Common myeloid progenitor, CD34-positive (primary cell): ENCODE measurements at regions not wholly inside any gene's neighbourhood (a gene's known extent, or its start where the extent isn't known, plus 50 kb on each side); places are given as distances from the start of the nearest gene placed in this dataset.

Source experiments
- CTCF ChIA-PET: fragments of 350-600 bp; sonication (Branson Sonifier 250); formaldehyde crosslinking; loops from one replicate; lab custom pipeline; 2021; ENCODE audit warnings: antibody characterized with exemption; lab: Charles Lee
- POLR2A ChIA-PET: fragments of 350-600 bp; sonication (Branson Sonifier 250); formaldehyde crosslinking; loops from one replicate; lab custom pipeline; 2021; ENCODE audit warnings: antibody characterized with exemption; lab: Charles Lee
- DNase-seq, 3 donors: peaks; one replicate each; pipeline versions ENCODE4 v3.0.0 to v3.0.0-alpha.2; 2013
- H3K27ac ChIP-seq, 2 experiments: 1 replicate in 1 of 2; 2 replicates in 1 of 2; pipeline ENCODE4 v1.7.0; 2013; ENCODE audit warnings: inconsistent platforms in 2 of 2, low read length in 2 of 2, mild to moderate bottlenecking in 2 of 2, low read depth in 1 of 2, moderate library complexity in 1 of 2; ENCODE audit not compliant: severe bottlenecking in 2 of 2, insufficient read depth in 1 of 2, poor library complexity in 1 of 2
- H3K27me3 ChIP-seq, 5 experiments: replicated peaks in 2 of 5; 1 replicate in 3 of 5; 2 replicates in 2 of 5; pipeline versions ENCODE4 v1.6.1 to v1.7.0; 2013; ENCODE audit warnings: low read length in 4 of 5, mild to moderate bottlenecking in 2 of 5, moderate library complexity in 2 of 5, inconsistent platforms in 1 of 5; ENCODE audit not compliant: insufficient read depth in 5 of 5, control insufficient read depth in 4 of 5
- H3K36me3 ChIP-seq, 4 experiments: 1 replicate in 2 of 4; 2 replicates in 2 of 4; pipeline versions ENCODE4 v1.6.1 to v1.7.0; 2013; ENCODE audit warnings: low read length in 3 of 4, control low read depth in 1 of 4, mild to moderate bottlenecking in 1 of 4; ENCODE audit not compliant: control insufficient read depth in 4 of 4, insufficient read depth in 4 of 4
- H3K4me1 ChIP-seq, 4 experiments: 1 replicate in 3 of 4; 2 replicates in 1 of 4; pipeline versions ENCODE4 v1.6.1 to v1.7.1; 2013; ENCODE audit warnings: low read length in 3 of 4, mild to moderate bottlenecking in 3 of 4, control low read depth in 1 of 4, inconsistent platforms in 1 of 4, moderate library complexity in 1 of 4; ENCODE audit not compliant: control insufficient read depth in 4 of 4, insufficient read depth in 4 of 4; ENCODE audit errors: control extremely low read depth in 1 of 4
- H3K4me3 ChIP-seq, 7 experiments: 1 replicate in 4 of 7; 2 replicates in 3 of 7; pipeline versions ENCODE4 v1.5.1 to v1.7.0; 2013; ENCODE audit warnings: mild to moderate bottlenecking in 7 of 7, low read length in 6 of 7, moderate library complexity in 6 of 7, inconsistent platforms in 2 of 7, low read depth in 2 of 7, control low read depth in 1 of 7; ENCODE audit not compliant: insufficient read depth in 4 of 7, control insufficient read depth in 1 of 7; ENCODE audit errors: extremely low read depth in 1 of 7
- H3K9me3 ChIP-seq, 5 experiments: 1 replicate in 4 of 5; 2 replicates in 1 of 5; pipeline versions ENCODE4 v1.6.1 to v1.7.1; 2013; ENCODE audit warnings: low read length in 4 of 5, mild to moderate bottlenecking in 2 of 5, inconsistent platforms in 1 of 5, low read depth in 1 of 5, moderate library complexity in 1 of 5; ENCODE audit not compliant: control insufficient read depth in 4 of 5, insufficient read depth in 2 of 5; ENCODE audit errors: control extremely low read depth in 1 of 5
- WGBS: methylation state at CpG from one replicate; pipeline ENCODE4 v1.1.5; 2013; ENCODE audit not compliant: insufficient coverage; 5-methylcytosine and 5-hydroxymethylcytosine counted together

- CTCF ChIA-PET: no interaction called here
- no CpG with 5 or more reads among the region's 1 CpG for WGBS
Observed at GRCh38 chr18:51721388-51721787, 523.9 kb upstream of the MEX3C start.

GRCh38 chr18:51721996-51722395, 524.5 kb upstream of the MEX3C start:
- CTCF ChIA-PET: no interaction called here
- DNase-seq: no peak
- WGBS: 76% methylated on average over 2 of the region's 2 CpGs

More at GRCh38 chr18:51721388-51721787, 523.9 kb upstream of the MEX3C start:
- H3K4me3 ChIP-seq: no peak overlapping the region
- POLR2A ChIA-PET: no interaction called here
- peak in 1 of 3 donors; percentile 31 for DNase-seq
- no peaks in the 10 kb centered on the region for H3K27me3 ChIP-seq
- H3K9me3 ChIP-seq: no peaks in the 10 kb centered on the region
- no peaks in the 10 kb centered on the region for H3K4me1 ChIP-seq
- no peaks in the 10 kb centered on the region for H3K36me3 ChIP-seq
- H3K27ac ChIP-seq: no peak overlapping the region

GRCh38 chr18:51724790-51725721, 527.6 kb upstream of the MEX3C start:
- Histone ChIP-seq H3K36me3 (no peaks in the 10 kb centered on the region), H3K27ac (no peak overlapping the region), H3K9me3 (no peaks in the 10 kb centered on the region), H3K4me1 (no peaks in the 10 kb centered on the region), H3K27me3 (no peaks in the 10 kb centered on the region), H3K4me3 (no peak overlapping the region)
- no peak for DNase-seq
- 88% methylated on average over 5 of the region's 9 CpGs for WGBS
- POLR2A ChIA-PET: no interaction called here
- CTCF ChIA-PET: no interaction called here

More at GRCh38 chr18:51721996-51722395, 524.5 kb upstream of the MEX3C start:
- no peaks in the 10 kb centered on the region for H3K36me3 ChIP-seq
- no peaks in the 10 kb centered on the region for H3K4me1 ChIP-seq
- no peak overlapping the region for H3K27ac ChIP-seq
- POLR2A ChIA-PET: no interaction called here
- no peaks in the 10 kb centered on the region for H3K27me3 ChIP-seq
- no peaks in the 10 kb centered on the region for H3K9me3 ChIP-seq
- no peak overlapping the region for H3K4me3 ChIP-seq

DNA sequence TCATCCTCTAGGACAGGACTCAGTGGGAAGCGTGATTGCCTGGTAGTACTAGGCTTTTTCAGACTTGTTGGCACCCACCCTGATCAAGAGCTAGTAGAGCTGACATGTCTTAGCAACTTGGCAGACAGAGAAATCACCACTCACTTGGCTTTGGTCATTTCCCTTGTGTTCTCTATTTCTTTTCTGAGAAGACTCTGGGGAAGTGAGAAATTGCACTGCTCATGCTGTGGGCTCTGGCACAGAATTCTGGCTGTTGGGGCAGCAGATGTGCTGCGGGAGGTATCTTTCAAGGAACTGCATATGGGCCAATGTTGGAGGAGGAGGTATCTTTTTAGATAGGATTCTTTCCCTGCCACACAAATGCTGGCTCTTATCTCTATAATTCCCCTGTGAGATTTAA, 529.1 kb upstream of the MEX3C start:
- no peaks in the 10 kb centered on the region for H3K9me3 ChIP-seq
- 100% methylated on average over 2 of the region's 2 CpGs for WGBS
- no peak overlapping the region for H3K4me3 ChIP-seq
- CTCF ChIA-PET: no interaction called here
- no peak for DNase-seq
- H3K27me3 ChIP-seq: no peaks in the 10 kb centered on the region
- no peaks in the 10 kb centered on the region for H3K36me3 ChIP-seq
- POLR2A ChIA-PET: no interaction called here
- no peaks in the 10 kb centered on the region for H3K4me1 ChIP-seq
- no peak overlapping the region for H3K27ac ChIP-seq

DNA sequence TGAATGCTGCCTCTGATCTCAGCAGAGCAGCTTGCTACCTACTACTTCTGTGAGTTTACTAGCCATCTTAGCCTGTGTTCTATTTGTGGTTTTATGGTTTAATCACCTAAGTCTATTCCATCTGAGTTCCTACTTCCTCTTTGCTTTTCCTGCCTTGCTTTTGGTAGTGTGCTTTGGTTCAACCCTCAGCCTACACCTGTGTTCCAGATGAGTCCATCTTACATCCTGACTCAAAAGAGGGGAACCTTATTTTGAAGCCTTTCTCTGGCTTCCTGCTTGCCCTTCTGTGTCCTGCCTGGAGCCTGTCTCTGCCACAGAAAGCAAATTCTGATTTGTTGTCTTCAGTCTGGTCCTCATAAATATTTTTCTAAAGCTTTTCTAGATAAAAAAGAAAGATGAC, 530.3 kb upstream of the MEX3C start:
- no peaks in the 10 kb centered on the region for H3K9me3 ChIP-seq
- no peaks in the 10 kb centered on the region for H3K27me3 ChIP-seq
- H3K4me3 ChIP-seq: no peak overlapping the region
- POLR2A ChIA-PET: no interaction called here
- no peaks in the 10 kb centered on the region for H3K36me3 ChIP-seq
- no peak for DNase-seq
- CTCF ChIA-PET: no interaction called here
- no peaks in the 10 kb centered on the region for H3K4me1 ChIP-seq
- H3K27ac ChIP-seq: no peak overlapping the region

- H3K27me3 ChIP-seq: no peaks in the 10 kb centered on the region
- no peak overlapping the region for H3K4me3 ChIP-seq
- CTCF ChIA-PET: interaction anchor here (1.3 kb wide), 1 partner anchor 16 kb away, joined by 3 read pairs; no protein-coding TSS in a partner anchor
- POLR2A ChIA-PET: no interaction called here
- no peaks in the 10 kb centered on the region for H3K9me3 ChIP-seq
- DNase-seq: no peak
- no peaks in the 10 kb centered on the region for H3K36me3 ChIP-seq
- H3K4me1 ChIP-seq: no peaks in the 10 kb centered on the region
- WGBS: 80% methylated on average over 1 of the region's 4 CpGs
- no peak overlapping the region for H3K27ac ChIP-seq
Observed at GRCh38 chr18:51731070-51731469, 533.6 kb upstream of the MEX3C start.

DNA sequence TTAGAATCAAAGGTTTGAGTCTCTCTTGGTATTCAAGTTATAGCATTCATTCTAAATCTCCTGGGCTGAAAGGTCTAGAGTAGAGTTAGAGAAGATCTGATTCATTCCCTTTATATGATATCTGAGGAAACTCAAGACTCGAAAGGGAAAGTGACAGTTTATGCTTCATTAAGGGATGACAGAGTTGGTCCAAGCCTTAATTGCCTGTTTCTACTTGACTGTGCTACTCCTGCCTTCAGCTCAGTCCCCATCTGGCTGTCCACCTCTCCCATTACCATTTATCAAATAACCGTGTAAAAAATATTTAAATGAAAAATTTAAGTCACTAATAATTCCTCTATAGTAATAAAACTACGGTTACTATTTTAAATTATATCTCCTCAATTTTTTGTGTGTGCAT, 537.1 kb upstream of the MEX3C start:
- WGBS: 88% methylated on average over 1 of the region's 3 CpGs
- Histone ChIP-seq H3K4me3 (no peak overlapping the region), H3K27ac (no peak overlapping the region), H3K36me3 (no peaks in the 10 kb centered on the region), H3K9me3 (no peaks in the 10 kb centered on the region), H3K27me3 (no peaks in the 10 kb centered on the region), H3K4me1 (no peaks in the 10 kb centered on the region)
- DNase-seq: no peak
- ChIA-PET POLR2A (no interaction called here), CTCF (no interaction called here)
